ENCODE measurements at regions not wholly inside any gene's neighbourhood (a gene's known extent, or its start where the extent isn't known, plus 50 kb on each side); places are given as distances from the start of the nearest gene placed in this dataset.
"Not testable (repeated sequence)": the region's sequence is repeated elsewhere in the genome, so short reads cannot be mapped to it uniquely, and the experiment has no call there.

DNA sequence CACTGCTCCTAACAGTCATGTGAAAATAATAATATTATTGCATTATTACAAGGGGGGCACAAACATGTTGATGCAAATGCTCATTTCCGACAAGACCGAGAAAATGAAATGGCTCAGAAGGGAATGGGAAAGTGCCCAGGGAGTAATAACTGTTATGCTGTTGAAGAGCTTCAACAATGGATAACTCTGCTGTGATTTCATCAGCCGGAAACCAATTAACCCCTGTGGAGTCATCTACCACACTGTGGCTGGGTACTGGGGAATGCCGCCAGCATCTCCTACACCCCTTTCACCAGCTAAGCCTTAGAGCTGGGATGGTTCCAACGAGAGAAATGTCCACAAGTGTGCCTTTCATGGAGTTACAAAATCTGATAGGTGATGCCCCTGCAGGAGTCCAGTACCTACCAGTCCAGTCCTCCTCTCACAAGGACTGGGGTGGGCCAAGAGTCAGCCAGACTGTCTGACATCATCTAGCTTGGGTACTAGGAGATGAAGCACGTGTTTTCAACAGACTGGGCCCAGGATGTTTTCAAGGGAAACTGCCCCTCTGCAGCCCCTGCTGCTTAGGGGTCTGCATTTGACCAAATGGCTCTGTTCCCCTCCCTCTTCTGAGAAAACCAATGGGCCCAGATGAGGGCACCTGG is 509.3 kb upstream of the CCDC196 start:
- no peaks in the 10 kb centered on the region for H3K27me3 Mint-ChIP-seq
- no peaks in the 10 kb centered on the region for H3K4me1 Mint-ChIP-seq
- no peak for DNase-seq
- no peak overlapping the region for H3K4me3 Mint-ChIP-seq
- no peaks in the 10 kb centered on the region for H3K36me3 Mint-ChIP-seq
- no peak overlapping the region for H3K27ac Mint-ChIP-seq
- H3K9me3 Mint-ChIP-seq, result peaks cover 8% of the 10 kb centered on the region

DNA sequence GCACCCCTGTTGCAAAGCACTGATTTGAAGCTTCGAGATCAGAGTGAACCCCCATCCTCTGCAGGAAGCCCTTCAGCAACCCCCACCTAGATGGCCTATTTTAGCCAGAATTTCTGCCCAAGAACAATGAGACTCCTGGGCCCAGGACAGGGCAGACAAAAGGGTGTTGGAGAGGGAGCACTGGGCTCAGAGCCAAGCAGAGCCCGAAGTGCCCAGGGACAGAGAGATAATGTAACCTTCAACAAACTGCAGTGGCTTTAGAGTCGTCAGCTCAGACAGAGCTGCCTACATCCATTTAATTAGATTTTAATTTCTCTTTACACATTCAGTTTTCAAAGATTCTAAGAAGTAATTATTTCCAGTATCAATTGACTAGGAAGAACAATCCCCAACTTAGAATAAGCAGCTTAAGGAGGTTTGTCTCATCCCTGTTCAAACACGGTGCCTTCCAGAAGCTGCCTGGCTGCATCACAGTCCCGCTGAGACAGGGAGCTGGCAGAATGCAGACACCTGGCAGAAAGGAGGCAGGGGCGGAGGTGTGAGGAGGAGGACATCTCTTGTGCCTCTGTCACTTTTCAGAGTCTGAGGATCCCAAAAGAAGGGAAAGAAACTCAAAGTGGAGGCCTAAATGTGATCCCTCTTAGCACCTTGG is 504.9 kb upstream of the CCDC196 start:
- peaks cover 8% of the 10 kb centered on the region for H3K9me3 Mint-ChIP-seq
- H3K4me3 Mint-ChIP-seq, result no peak overlapping the region
- no peak for DNase-seq
- no peaks in the 10 kb centered on the region for H3K36me3 Mint-ChIP-seq
- H3K4me1 Mint-ChIP-seq, result no peaks in the 10 kb centered on the region
- H3K27me3 Mint-ChIP-seq, result no peaks in the 10 kb centered on the region
- no peak overlapping the region for H3K27ac Mint-ChIP-seq

DNA sequence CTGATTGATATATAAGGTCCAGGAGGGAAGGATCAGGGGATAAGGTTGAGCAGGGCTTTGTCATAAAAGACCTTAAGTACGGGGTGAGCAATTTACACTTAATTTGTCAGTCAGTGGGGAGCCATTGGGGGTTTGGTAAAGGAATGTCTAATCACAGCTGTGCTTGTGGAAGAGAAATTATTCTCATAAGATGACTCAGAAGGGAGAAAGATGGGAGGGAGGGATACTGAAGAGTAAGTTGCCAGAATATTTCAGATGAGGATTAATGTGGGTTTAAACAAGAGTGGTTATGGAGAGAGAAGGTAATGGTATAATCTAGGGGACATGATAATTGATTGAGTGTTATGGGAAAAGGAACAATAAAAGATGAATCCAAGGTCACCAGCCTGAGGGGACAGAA is 500.1 kb upstream of the CCDC196 start:
- DNase-seq, result no peak
- H3K4me1 Mint-ChIP-seq, result no peaks in the 10 kb centered on the region
- no peak overlapping the region for H3K4me3 Mint-ChIP-seq
- H3K27ac Mint-ChIP-seq, result no peak overlapping the region
- no peaks in the 10 kb centered on the region for H3K27me3 Mint-ChIP-seq
- H3K9me3 Mint-ChIP-seq, result no peaks in the 10 kb centered on the region
- H3K36me3 Mint-ChIP-seq, result no peaks in the 10 kb centered on the region

DNA sequence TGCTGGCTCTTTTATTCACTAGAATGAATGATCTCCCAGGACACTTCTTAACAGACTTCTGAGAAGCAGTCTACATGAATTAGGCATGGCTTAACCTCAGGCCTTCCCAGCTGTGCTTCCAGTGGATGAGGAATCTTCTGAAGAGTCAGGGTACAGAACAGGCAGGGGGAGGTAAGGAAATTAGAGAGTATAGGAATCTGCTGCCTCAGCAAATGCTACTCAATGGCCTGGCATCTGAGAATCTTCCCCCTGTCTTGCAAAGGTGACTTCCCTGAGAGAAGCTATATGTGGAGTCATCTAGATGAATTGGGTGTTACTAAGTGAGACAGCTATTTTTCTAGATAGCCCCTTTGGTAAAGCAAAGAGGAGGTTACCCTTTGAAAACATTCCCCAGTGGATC is 496.2 kb upstream of the CCDC196 start:
- Mint-ChIP-seq H3K4me1 (peaks cover 18% of the 10 kb centered on the region), H3K27ac (no peak overlapping the region), H3K27me3 (no peaks in the 10 kb centered on the region), H3K9me3 (peaks cover 5% of the 10 kb centered on the region), H3K36me3 (peaks cover 2% of the 10 kb centered on the region), H3K4me3 (no peak overlapping the region)
- DNase-seq, result no peak

DNA sequence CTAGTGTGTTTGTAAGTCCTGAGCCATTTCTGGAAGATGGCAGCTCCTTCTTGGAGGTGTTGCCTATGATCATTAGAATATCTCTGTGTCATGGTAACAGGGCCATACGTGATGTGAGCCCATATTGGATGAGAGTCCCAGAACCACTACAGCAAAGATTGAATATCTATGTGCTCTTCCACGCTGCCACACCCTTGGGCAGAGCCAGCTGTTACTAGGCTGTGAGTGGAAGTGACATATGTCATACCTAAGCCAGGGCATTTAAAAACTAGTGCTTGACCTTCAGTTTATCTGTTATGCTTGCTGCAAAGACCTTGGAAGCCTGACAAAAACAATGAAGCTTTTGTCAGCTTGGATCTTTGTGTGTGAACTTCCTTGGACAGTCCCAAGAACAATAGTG is 495.1 kb upstream of the CCDC196 start:
- no peak for DNase-seq
- Mint-ChIP-seq H3K9me3 (peaks cover 5% of the 10 kb centered on the region), H3K36me3 (peaks cover 2% of the 10 kb centered on the region), H3K4me1 (peaks cover 18% of the 10 kb centered on the region), H3K27me3 (no peaks in the 10 kb centered on the region), H3K4me3 (no peak overlapping the region), H3K27ac (no peak overlapping the region)

DNA sequence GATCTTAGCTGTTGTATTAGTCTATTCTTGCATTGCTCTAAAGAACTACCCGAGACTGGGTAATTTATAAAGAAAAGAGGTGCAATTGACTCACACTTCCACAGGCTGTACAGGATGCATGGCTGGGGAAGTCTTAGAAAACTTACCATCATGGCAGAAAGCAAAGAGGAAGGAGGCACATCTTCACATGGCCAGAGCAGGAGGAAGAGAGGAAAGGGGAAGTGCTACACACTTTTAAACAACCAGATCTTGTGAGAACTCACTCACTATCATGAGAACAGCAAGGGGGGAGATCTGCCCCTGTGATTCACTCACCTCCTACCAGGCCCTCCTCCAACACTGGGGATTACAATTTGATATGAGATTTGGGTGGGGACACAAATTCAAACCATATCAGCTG is 494.2 kb upstream of the CCDC196 start:
- not testable (repeated sequence) for H3K9me3 Mint-ChIP-seq, H3K27me3 Mint-ChIP-seq, H3K36me3 Mint-ChIP-seq, DNase-seq, H3K4me3 Mint-ChIP-seq
- Mint-ChIP-seq H3K4me1 (peaks cover 18% of the 10 kb centered on the region), H3K27ac (peak overlapping the region; percentile 40)

DNA sequence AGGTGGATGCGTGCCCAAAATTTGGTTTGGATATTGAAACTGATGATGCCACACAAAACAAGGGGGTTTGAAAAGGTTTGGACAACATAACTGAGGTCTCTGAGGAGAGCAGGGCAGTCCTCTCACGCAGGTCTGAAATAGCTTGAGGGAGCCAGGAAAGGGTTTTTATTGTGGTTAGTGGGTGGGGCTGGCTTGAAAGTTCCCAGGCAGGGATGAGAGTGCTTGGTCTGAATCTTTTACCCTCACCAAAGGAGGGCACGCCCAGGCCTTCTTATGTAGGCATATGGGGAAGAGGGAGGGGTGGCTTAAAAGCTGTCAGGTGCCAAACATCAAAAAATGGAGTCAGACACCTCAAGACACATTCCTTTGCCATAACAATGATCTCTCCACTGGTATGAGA is 493.1 kb upstream of the CCDC196 start:
- H3K4me1 Mint-ChIP-seq, result peaks cover 18% of the 10 kb centered on the region
- H3K4me3 Mint-ChIP-seq, result no peak overlapping the region
- peaks cover 5% of the 10 kb centered on the region for H3K9me3 Mint-ChIP-seq
- H3K27ac Mint-ChIP-seq, result no peak overlapping the region
- peaks cover 2% of the 10 kb centered on the region for H3K36me3 Mint-ChIP-seq
- H3K27me3 Mint-ChIP-seq, result no peaks in the 10 kb centered on the region
- DNase-seq, result no peak

DNA sequence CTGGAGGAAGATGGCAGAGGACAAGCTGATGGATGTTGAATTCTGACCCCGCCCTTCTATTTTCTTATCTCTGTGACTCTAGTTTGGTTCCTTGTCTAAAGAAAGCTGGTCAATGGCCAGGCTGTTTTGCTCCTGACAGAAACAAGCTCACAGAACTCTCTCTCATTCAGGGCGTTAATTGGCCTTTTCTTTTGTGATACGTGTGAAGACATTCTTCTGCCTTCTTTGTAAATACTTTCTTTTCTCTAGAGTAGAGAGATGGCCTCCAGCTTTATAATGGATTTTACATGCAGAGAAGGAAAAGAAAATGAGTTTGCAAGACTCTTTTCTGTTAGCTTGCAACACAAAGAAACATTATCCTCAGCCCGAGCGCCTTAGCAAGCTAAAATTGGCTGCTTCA is 492.2 kb upstream of the CCDC196 start:
- DNase-seq, result no peak
- H3K27ac Mint-ChIP-seq, result no peak overlapping the region
- H3K27me3 Mint-ChIP-seq, result no peaks in the 10 kb centered on the region
- peaks cover 5% of the 10 kb centered on the region for H3K9me3 Mint-ChIP-seq
- no peak overlapping the region for H3K4me3 Mint-ChIP-seq
- peaks cover 18% of the 10 kb centered on the region for H3K4me1 Mint-ChIP-seq
- peaks cover 2% of the 10 kb centered on the region for H3K36me3 Mint-ChIP-seq

DNA sequence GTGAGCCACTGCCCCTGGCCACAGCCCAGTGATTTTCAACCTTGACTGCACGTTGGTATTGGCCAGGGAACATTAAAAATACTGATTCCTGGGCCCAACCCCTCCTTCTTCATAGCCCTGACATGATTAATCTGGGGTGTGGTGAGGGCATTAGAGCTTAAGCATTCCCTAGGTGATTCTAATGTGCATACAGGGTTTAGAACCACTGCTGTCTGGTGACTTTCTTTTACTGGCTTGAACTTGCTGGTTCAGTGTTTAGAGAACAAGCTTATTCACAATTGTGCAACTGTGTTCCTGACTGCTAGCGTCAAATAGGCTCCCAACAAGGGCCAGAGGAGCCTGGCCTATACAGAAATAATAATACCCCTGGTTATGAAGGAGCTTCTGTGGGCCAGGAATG is 488.8 kb upstream of the CCDC196 start:
- no peaks in the 10 kb centered on the region for H3K27me3 Mint-ChIP-seq
- DNase-seq, result no peak
- H3K36me3 Mint-ChIP-seq, result peaks cover 2% of the 10 kb centered on the region
- peaks cover 20% of the 10 kb centered on the region for H3K9me3 Mint-ChIP-seq
- H3K27ac Mint-ChIP-seq, result no peak overlapping the region
- no peak overlapping the region for H3K4me3 Mint-ChIP-seq
- peaks cover 8% of the 10 kb centered on the region for H3K4me1 Mint-ChIP-seq

DNA sequence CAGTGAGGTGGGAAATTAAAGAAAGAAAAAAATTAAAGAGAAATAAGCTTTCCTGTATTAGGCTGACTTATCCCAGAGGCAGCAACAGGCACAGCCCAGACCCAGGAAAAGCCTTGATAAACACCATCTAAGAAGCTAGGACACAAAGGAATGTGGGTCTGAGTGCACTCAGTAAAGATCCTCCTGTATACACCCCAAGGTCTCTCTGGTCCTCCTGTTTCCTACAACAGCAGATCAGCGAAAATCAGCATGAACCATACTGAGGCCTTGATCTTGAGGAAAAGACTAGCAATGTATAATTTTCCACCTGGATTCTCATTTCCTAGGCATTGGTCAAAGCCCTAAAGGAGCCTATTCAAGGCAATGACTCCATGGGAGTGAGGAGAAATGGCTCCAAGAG is 486.3 kb upstream of the CCDC196 start:
- Mint-ChIP-seq H3K4me1 (no peaks in the 10 kb centered on the region), H3K27me3 (no peaks in the 10 kb centered on the region), H3K36me3 (peaks cover 2% of the 10 kb centered on the region), H3K4me3 (no peak overlapping the region), H3K9me3 (peaks cover 24% of the 10 kb centered on the region), H3K27ac (no peak overlapping the region)
- DNase-seq, result no peak

DNA sequence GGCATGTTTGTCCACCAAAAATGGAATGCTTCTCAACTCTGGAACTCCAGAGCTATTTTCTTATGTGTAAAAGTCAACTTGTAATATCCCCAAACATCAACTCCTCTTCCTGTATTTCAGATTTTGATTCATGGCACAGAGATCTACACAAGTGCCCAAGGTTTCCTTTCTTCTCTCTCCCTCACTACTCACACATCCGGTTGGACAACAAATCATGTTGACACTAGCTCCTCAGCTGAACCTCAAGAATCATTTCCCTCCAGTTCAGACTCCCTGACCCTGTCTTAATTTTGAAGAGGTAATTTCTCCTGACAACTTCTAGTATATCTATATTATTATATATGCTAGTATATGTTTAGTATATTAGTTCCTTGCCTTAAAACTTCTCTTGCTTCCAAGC is 485.4 kb upstream of the CCDC196 start:
- Mint-ChIP-seq H3K9me3 (peaks cover 24% of the 10 kb centered on the region), H3K4me1 (no peaks in the 10 kb centered on the region), H3K4me3 (no peak overlapping the region), H3K27me3 (no peaks in the 10 kb centered on the region), H3K36me3 (peaks cover 2% of the 10 kb centered on the region), H3K27ac (no peak overlapping the region)
- DNase-seq, result no peak

DNA sequence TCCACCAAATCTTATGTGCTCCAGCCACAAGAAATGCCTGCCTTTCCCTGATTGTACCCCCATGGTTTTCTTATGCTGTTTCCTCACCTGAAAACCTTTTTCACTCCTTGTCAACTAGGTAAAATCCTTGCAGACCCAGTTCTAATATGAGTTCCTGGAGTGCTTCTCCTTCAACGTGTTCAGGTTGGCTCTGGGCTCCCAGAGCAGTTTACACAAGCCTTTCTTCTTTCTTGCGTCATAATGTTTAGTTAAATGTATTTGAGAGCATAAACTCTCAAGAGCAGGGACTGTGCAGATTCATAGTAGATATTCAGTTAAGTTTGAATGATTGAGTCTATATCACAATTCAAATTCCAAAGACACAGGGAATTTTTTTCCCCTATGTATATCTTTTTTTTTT is 484.8 kb upstream of the CCDC196 start:
- peaks cover 2% of the 10 kb centered on the region for H3K36me3 Mint-ChIP-seq
- H3K27me3 Mint-ChIP-seq, result no peaks in the 10 kb centered on the region
- no peak for DNase-seq
- no peak overlapping the region for H3K4me3 Mint-ChIP-seq
- no peak overlapping the region for H3K27ac Mint-ChIP-seq
- H3K4me1 Mint-ChIP-seq, result no peaks in the 10 kb centered on the region
- peaks cover 24% of the 10 kb centered on the region for H3K9me3 Mint-ChIP-seq

DNA sequence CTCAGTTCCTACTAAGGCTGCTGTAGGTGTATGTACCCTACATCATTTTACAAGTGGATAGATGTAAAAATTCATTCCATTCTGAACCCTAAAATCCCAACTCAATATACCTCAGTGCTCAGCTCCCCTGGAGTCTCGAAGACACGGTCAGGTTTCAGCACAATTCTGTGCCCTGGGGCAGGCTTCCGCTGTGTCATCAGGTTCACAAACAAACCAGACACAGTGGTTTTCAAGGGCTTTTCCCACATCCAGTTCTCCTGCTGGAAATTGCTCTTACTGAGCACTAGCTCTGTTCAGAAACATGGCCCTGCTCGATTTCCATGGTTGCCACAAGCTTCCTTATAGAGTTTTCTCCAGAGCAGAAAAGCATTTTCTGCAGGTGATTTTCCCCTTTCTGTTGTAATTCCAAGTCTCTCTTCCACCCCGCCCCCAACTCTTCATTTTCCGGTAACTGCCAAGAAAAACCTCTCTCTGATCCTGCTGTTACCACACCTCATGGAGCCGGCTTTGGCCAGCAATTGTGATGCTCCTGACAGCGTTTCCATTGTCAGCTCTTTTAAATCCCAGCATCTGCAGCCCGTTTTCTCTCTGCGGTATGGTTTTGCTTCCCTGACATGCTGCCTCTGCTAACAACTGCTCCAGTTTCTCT is 483.0 kb upstream of the CCDC196 start:
- no peaks in the 10 kb centered on the region for H3K4me1 Mint-ChIP-seq
- peaks cover 2% of the 10 kb centered on the region for H3K36me3 Mint-ChIP-seq
- H3K27ac Mint-ChIP-seq, result no peak overlapping the region
- H3K9me3 Mint-ChIP-seq, result peaks cover 24% of the 10 kb centered on the region
- no peak for DNase-seq
- no peak overlapping the region for H3K4me3 Mint-ChIP-seq
- no peaks in the 10 kb centered on the region for H3K27me3 Mint-ChIP-seq

DNA sequence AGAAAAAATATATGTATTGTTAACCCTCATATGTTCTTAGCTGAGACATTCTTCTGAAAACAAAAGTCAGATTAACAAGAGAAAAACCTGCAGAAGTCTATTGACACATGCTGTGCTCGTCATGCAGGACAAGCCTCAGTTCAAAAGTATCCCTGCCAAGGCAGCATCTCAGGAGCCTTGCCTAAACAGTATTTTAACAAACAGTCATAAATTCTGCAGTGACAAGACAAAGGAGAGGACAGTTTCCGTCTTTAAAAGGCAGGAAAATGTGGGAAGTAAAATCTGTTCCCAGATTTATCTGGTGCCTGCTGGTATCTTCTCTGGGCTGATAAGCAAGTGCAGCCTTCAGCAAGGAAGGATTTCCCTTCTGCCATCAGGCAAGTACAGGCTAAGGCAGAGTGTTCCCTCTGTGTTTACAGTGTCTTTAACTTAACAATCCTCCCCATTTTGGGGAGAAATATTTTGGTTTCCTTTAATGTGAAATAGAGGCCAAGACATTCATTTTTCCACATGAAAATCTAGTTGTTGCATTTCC is 480.2 kb upstream of the CCDC196 start:
- Mint-ChIP-seq H3K4me1 (no peaks in the 10 kb centered on the region), H3K27ac (no peak overlapping the region), H3K4me3 (no peak overlapping the region), H3K27me3 (no peaks in the 10 kb centered on the region), H3K9me3 (peaks cover 10% of the 10 kb centered on the region), H3K36me3 (peaks cover 2% of the 10 kb centered on the region)
- DNase-seq, result no peak

DNA sequence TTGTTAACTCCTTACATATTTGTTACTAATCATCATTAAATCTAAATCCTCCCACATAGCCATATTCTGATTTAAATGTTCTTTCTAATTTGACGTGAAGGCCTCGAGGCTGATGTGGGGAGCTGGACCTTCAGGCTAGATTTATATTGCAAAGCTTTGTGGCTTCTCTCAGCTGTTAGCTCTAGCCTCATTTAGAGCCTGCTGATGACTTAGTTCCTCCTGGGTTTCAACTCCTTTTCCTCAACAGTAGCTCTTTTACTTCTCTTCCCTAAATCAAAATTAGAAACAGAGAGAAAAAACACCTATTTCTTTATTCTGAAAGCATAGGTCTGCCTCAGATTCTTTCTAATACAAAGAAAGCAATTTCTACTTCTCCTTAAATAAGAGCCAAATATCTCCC is 477.5 kb upstream of the CCDC196 start:
- Mint-ChIP-seq H3K4me1 (peaks cover 8% of the 10 kb centered on the region), H3K27me3 (no peaks in the 10 kb centered on the region), H3K27ac (no peak overlapping the region), H3K4me3 (no peak overlapping the region), H3K36me3 (no peaks in the 10 kb centered on the region), H3K9me3 (peaks cover 3% of the 10 kb centered on the region)
- DNase-seq, result no peak

DNA sequence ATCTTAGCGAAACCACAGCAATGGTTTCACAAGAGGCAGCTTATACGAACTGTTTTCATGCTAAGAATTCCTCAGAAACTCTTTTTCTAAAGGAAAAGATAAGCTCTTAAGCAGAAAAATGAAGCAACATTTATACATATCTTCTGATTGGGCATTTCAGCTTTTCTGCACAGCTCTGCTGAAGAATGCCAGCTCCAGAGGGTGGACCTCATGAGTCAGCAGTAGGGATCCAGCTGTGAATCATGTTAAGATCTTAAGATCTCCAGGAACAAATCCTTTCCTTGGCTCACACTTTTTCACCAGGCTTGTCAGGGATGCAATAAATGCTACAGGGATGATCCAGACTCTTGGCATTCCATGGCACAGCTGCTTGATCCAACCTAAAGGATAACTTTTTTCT is 477.1 kb upstream of the CCDC196 start:
- Mint-ChIP-seq H3K4me1 (peaks cover 8% of the 10 kb centered on the region), H3K4me3 (no peak overlapping the region), H3K36me3 (no peaks in the 10 kb centered on the region), H3K9me3 (peaks cover 2% of the 10 kb centered on the region), H3K27ac (no peak overlapping the region), H3K27me3 (no peaks in the 10 kb centered on the region)
- no peak for DNase-seq

All from activated naive CD8-positive, alpha-beta T cell treated with anti-CD3 and anti-CD28 coated beads for 36 hours (primary cell).